ENCODE measurements at regions not wholly inside any gene's neighbourhood (a gene's known extent, or its start where the extent isn't known, plus 50 kb on each side); places are given as distances from the start of the nearest gene placed in this dataset.

GRCh38 chr21:18902660-18903059, 499.1 kb upstream of the TMPRSS15 start:
- no peak overlapping the region for H3K4me3 Mint-ChIP-seq (ENCODE audit: unreplicated experiment)
- H3K27ac Mint-ChIP-seq (ENCODE audit: low read depth, unreplicated experiment): no peak overlapping the region
- H3K9me3 Mint-ChIP-seq (ENCODE audit: unreplicated experiment): no peaks in the 10 kb centered on the region
- H3K27me3 Mint-ChIP-seq (ENCODE audit: insufficient read depth, unreplicated experiment): no peaks in the 10 kb centered on the region
- no peak for DNase-seq (ENCODE audit: unreplicated experiment)
- TF ChIP-seq, protein P1, sequence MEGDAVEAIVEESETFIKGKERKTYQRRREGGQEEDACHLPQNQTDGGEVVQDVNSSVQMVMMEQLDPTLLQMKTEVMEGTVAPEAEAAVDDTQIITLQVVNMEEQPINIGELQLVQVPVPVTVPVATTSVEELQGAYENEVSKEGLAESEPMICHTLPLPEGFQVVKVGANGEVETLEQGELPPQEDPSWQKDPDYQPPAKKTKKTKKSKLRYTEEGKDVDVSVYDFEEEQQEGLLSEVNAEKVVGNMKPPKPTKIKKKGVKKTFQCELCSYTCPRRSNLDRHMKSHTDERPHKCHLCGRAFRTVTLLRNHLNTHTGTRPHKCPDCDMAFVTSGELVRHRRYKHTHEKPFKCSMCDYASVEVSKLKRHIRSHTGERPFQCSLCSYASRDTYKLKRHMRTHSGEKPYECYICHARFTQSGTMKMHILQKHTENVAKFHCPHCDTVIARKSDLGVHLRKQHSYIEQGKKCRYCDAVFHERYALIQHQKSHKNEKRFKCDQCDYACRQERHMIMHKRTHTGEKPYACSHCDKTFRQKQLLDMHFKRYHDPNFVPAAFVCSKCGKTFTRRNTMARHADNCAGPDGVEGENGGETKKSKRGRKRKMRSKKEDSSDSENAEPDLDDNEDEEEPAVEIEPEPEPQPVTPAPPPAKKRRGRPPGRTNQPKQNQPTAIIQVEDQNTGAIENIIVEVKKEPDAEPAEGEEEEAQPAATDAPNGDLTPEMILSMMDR (IDR thresholded peaks at IDR 0.05; ENCODE audit: unreplicated experiment): no peak
- ChIA-PET POLR2A (no interaction called here), CTCF (interaction anchor here (0.7 to 0.8 kb wide), 2 partner anchors 16 to 542 kb away, joined by 3 read pairs; no protein-coding TSS in a partner anchor)
- H3K4me1 Mint-ChIP-seq (ENCODE audit: insufficient read depth, unreplicated experiment): peaks cover 7% of the 10 kb centered on the region
- intact Hi-C loops (cut with micrococcal nuclease): no loop called here
- H3K36me3 Mint-ChIP-seq (ENCODE audit: insufficient read depth, unreplicated experiment): no peaks in the 10 kb centered on the region
- no TSS peak for BruUV-seq (replicated peaks)

DNA sequence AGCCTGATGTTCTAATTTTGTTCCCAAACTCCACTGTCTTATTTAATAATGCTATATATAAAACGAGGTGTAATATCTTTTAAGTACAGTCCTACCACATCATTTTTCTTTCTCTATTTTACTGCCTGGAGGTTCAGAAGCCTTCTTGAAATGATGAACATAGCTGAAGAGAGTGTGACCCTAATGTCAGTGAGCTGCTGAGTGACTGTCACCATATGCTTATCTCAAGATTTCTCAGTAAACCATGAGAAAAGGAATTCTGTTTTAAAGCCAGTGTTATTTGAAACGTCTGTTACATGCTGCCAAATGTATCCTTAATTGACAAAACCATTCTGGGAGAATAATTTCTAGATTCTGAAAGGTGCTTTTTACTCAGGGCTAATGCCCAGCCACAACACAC, 503.5 kb upstream of the TMPRSS15 start:
- no TSS peak for BruUV-seq (replicated peaks)
- Mint-ChIP-seq H3K36me3 (ENCODE audit: insufficient read depth, unreplicated experiment) (no peaks in the 10 kb centered on the region), H3K27me3 (ENCODE audit: insufficient read depth, unreplicated experiment) (no peaks in the 10 kb centered on the region), H3K4me1 (ENCODE audit: insufficient read depth, unreplicated experiment) (peaks cover 7% of the 10 kb centered on the region), H3K9me3 (ENCODE audit: unreplicated experiment) (peaks cover 5% of the 10 kb centered on the region), H3K27ac (ENCODE audit: low read depth, unreplicated experiment) (no peak overlapping the region), H3K4me3 (ENCODE audit: unreplicated experiment) (no peak overlapping the region)
- ChIA-PET CTCF (interaction anchor here (0.7 kb wide), 1 partner anchor 25 kb away, joined by 3 read pairs; no protein-coding TSS in a partner anchor), POLR2A (interaction anchor here (0.6 kb wide), 2 partner anchors 8 to 27 kb away, joined by 3 read pairs; no protein-coding TSS in a partner anchor)
- TF ChIP-seq, protein P1 (IDR thresholded peaks at IDR 0.05; ENCODE audit: unreplicated experiment): no peak
- no peak for DNase-seq (ENCODE audit: unreplicated experiment)
- intact Hi-C loops (cut with micrococcal nuclease): no loop called here

DNA sequence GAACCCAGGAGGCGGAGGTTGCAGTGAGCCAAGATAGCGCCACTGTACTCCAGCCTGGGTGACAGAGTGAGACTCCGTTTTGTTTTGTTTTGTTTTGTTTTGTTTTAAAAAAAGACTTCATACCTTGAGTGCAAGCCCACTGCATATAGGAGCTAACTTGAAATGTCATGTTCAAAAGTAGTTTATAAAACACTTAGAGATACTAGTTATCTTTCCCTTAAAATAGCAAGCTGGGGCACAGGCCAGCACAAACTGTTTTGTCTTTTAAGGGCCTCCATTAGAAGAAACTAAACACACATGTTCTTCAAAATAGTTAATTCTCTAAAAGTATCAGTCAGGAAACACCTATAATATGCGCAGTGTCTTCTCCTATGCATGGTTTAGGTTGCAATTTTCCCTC, 505.1 kb upstream of the TMPRSS15 start:
- Mint-ChIP-seq H3K4me1 (ENCODE audit: insufficient read depth, unreplicated experiment) (peaks cover 7% of the 10 kb centered on the region), H3K27ac (ENCODE audit: low read depth, unreplicated experiment) (no peak overlapping the region), H3K27me3 (ENCODE audit: insufficient read depth, unreplicated experiment) (no peaks in the 10 kb centered on the region), H3K4me3 (ENCODE audit: unreplicated experiment) (no peak overlapping the region), H3K9me3 (ENCODE audit: unreplicated experiment) (peaks cover 5% of the 10 kb centered on the region), H3K36me3 (ENCODE audit: insufficient read depth, unreplicated experiment) (no peaks in the 10 kb centered on the region)
- no peak for DNase-seq (ENCODE audit: unreplicated experiment)
- ChIA-PET CTCF (no interaction called here), POLR2A (no interaction called here)
- TF ChIP-seq, protein P1 (IDR thresholded peaks at IDR 0.05; ENCODE audit: unreplicated experiment): no peak
- intact Hi-C loops (cut with micrococcal nuclease): no loop called here
- BruUV-seq (replicated peaks): no TSS peak

DNA sequence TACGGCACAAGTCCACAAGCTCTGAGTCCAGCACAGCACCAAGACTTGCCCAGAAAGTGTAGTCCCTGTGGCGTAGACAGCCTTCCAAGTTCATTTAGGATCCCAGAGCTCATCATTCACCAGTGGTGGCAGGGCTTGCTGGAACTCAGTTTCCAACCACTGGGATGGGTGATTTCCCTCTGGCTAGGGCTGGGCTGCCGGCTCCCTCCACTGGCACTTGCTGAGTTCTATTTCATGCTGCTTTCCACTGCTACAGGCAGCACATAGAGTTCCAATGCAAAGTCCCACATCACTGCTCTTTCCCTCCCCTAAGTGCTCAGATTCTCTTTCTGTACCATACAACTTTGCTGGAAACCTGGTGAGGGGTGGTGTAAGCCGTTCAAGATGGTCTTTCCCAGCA, 510.3 kb upstream of the TMPRSS15 start:
- Mint-ChIP-seq H3K36me3 (ENCODE audit: insufficient read depth, unreplicated experiment) (no peaks in the 10 kb centered on the region), H3K27ac (ENCODE audit: low read depth, unreplicated experiment) (no peak overlapping the region), H3K9me3 (ENCODE audit: unreplicated experiment) (peaks cover 5% of the 10 kb centered on the region), H3K4me1 (ENCODE audit: insufficient read depth, unreplicated experiment) (no peaks in the 10 kb centered on the region), H3K4me3 (ENCODE audit: unreplicated experiment) (no peak overlapping the region), H3K27me3 (ENCODE audit: insufficient read depth, unreplicated experiment) (no peaks in the 10 kb centered on the region)
- DNase-seq (ENCODE audit: unreplicated experiment): no peak
- POLR2A ChIA-PET: no interaction called here
- CTCF ChIA-PET: no interaction called here
- intact Hi-C loops (cut with micrococcal nuclease): no loop called here
- BruUV-seq (replicated peaks): no TSS peak
- TF ChIP-seq, protein P1 (IDR thresholded peaks at IDR 0.05; ENCODE audit: unreplicated experiment): no peak
